Chondrocyte (in vitro differentiated cells): ENCODE measurements at regions not wholly inside any gene's neighbourhood (a gene's known extent, or its start where the extent isn't known, plus 50 kb on each side); places are given as distances from the start of the nearest gene placed in this dataset.
"Not testable (repeated sequence)": the region's sequence is repeated elsewhere in the genome, so short reads cannot be mapped to it uniquely, and the experiment has no call there.

Experiments used
- DNase-seq: peaks from one replicate; pipeline ENCODE4 v3.0.0; 2021; ENCODE audit warnings: mixed read lengths, low spot score
- H3K27ac Mint-ChIP-seq: one replicate; pipeline ENCODE4 v1.8.0; 2021; ENCODE audit warnings: mild to moderate bottlenecking, moderate library complexity, mixed read lengths; ENCODE audit not compliant: unreplicated experiment
- H3K27me3 Mint-ChIP-seq: 2 replicates; pipeline ENCODE4 v1.8.0; 2021; ENCODE audit warnings: low read depth, mixed read lengths
- H3K36me3 Mint-ChIP-seq: 2 replicates; pipeline ENCODE4 v1.8.0; 2021; ENCODE audit warnings: low read depth, mixed read lengths
- H3K4me1 Mint-ChIP-seq: 2 replicates; pipeline ENCODE4 v1.8.0; 2021; ENCODE audit warnings: low read depth, mild to moderate bottlenecking, mixed read lengths
- H3K4me3 Mint-ChIP-seq: one replicate; pipeline ENCODE4 v1.8.0; 2021; ENCODE audit warnings: mild to moderate bottlenecking, moderate library complexity, mixed read lengths; ENCODE audit not compliant: unreplicated experiment
- H3K9me3 Mint-ChIP-seq: 2 replicates; pipeline ENCODE4 v1.8.0; 2021; ENCODE audit warnings: low read depth, mixed read lengths
- TF ChIP-seq, protein P1 (sequence below): fragments of 200-600 bp; sonication (generic); IDR thresholded peaks from 2 replicates; pipeline ENCODE4 v1.5.0; 2021; ENCODE audit warnings: antibody characterized with exemption, mild to moderate bottlenecking, moderate library complexity

DNA sequence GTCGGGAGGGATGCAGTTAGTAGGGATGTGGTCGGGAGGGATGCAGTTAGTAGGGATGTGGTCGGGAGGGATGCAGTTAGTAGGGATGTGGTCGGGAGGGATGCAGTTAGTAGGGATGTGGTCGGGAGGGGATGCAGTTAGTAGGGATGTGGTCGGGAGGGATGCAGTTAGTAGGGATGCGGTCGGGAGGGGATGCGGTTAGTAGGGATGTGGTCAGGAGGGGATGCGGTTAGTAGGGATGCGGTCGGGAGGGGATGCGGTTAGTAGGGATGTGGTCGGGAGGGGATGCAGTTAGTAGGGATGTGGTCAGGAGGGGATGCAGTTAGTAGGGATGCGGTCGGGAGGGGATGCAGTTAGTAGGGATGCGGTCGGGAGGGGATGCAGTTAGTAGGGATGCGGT lies 96.2 kb downstream of the BDH1 start:
- H3K4me3 Mint-ChIP-seq, H3K27me3 Mint-ChIP-seq, H3K36me3 Mint-ChIP-seq, DNase-seq, H3K27ac Mint-ChIP-seq, H3K9me3 Mint-ChIP-seq: not testable (repeated sequence)
- peaks cover 29% of the 10 kb centered on the region for H3K4me1 Mint-ChIP-seq

DNA sequence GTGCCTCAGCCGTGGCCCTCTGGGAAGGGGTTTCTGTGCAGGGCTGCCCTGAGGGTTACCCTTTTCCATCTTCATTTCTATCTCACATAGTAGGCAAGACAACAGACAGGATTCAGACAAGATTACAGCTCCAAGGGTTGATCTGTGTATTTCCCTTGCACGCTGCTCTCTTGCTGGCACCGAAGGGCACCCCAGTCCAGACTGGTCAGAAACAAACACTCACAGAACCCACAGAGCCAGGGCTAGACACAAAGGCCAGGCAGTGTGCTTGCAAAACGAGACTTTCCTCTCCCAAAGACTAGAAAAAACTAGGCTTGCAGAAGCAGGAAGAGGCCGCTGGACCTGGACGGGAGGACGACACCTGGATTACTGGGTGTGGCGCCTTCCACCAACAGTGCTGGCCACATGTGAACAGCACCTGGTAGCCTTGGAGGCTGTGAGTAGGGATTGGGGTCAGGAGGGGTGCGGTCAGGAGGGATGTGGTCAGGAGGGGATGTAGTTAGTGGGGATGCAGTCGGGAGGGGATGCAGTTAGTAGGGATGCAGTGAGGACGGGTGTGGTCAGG lies 96.8 kb downstream of the BDH1 start:
- Mint-ChIP-seq H3K27ac (no peak overlapping the region), H3K4me1 (peaks cover 26% of the 10 kb centered on the region), H3K27me3 (no peaks in the 10 kb centered on the region), H3K9me3 (no peaks in the 10 kb centered on the region), H3K36me3 (no peaks in the 10 kb centered on the region), H3K4me3 (no peak overlapping the region)
- DNase-seq = no peak
- TF ChIP-seq, protein P1, sequence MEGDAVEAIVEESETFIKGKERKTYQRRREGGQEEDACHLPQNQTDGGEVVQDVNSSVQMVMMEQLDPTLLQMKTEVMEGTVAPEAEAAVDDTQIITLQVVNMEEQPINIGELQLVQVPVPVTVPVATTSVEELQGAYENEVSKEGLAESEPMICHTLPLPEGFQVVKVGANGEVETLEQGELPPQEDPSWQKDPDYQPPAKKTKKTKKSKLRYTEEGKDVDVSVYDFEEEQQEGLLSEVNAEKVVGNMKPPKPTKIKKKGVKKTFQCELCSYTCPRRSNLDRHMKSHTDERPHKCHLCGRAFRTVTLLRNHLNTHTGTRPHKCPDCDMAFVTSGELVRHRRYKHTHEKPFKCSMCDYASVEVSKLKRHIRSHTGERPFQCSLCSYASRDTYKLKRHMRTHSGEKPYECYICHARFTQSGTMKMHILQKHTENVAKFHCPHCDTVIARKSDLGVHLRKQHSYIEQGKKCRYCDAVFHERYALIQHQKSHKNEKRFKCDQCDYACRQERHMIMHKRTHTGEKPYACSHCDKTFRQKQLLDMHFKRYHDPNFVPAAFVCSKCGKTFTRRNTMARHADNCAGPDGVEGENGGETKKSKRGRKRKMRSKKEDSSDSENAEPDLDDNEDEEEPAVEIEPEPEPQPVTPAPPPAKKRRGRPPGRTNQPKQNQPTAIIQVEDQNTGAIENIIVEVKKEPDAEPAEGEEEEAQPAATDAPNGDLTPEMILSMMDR = no peak

DNA sequence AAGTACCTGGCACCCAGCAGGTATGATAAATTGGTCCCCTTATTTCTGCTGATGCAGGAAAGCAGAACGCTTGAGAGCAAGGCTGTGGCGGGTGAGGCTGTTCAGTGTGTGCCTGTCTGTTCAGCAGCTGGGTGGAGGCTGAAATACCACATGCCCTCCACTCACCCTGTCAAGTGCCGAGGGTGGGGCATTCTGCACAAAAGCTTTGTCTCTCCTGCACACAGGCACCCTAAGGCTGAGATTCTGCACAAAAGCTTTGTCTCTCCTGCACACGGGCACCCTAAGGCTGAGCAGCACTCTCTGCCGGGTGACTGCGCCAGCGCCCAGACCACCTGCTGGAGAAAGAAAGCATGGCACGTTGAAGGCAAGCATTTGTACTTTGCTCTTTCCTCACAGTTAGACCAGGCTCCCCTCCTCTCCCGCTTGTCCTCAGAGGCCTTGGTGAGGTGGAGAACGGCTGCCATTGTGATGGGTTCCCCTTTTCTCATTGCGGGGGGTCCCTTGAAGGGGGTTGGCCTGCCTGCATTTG lies 97.5 kb downstream of the BDH1 start:
- H3K36me3 Mint-ChIP-seq = no peaks in the 10 kb centered on the region
- TF ChIP-seq, protein P1 = peak; percentile 34
- H3K27ac Mint-ChIP-seq = no peak overlapping the region
- no peaks in the 10 kb centered on the region for H3K27me3 Mint-ChIP-seq
- H3K9me3 Mint-ChIP-seq = no peaks in the 10 kb centered on the region
- no peak overlapping the region for H3K4me3 Mint-ChIP-seq
- DNase-seq = no peak
- peaks cover 19% of the 10 kb centered on the region for H3K4me1 Mint-ChIP-seq

DNA sequence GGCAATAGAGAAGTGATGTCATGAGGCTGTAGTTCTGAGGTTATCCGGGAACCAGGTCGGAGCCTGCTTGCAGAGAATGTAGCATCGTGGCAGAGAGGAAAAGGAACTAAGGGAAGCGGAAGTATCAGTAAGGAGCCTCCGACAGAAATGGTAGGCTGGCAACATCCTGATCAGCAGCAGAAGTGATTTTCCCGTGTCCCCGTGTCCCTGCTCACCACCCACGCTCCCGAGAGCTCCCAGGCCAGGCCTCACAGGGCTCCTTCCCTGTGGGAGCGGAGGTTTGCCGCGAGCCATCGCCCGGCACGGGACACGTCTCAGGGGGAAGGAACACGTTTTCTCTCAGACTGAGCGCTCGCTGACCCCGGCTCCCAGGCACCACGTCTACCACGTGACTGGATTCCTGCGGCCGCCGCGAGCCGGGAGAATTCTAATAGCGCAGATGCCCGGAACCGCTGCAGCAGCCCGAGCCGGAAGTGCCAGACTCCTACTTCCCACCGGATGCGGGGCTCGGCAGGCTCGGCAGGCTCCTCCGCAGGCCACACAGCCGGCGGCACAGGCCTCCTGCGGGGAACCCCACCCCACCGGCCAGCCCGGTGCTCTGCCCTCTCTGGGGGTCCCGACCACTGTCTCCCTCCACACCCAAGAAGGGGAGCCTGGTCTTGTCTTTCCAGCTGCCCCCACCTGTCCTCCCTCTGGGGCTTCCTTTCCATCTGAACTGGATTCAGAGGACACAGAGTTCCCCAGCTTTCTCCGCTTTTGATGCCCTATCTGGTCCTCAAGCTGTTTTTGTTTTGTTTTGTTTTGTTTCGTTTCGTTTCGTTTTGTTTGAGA lies 99.3 kb downstream of the BDH1 start:
- H3K4me1 Mint-ChIP-seq = peaks cover 17% of the 10 kb centered on the region
- H3K4me3 Mint-ChIP-seq = peak overlapping the region; percentile 71
- H3K9me3 Mint-ChIP-seq = no peaks in the 10 kb centered on the region
- TF ChIP-seq, protein P1 = no peak
- H3K27ac Mint-ChIP-seq = peak overlapping the region; percentile 90
- H3K27me3 Mint-ChIP-seq = no peaks in the 10 kb centered on the region
- H3K36me3 Mint-ChIP-seq = no peaks in the 10 kb centered on the region
- DNase-seq = peak; percentile 95

DNA sequence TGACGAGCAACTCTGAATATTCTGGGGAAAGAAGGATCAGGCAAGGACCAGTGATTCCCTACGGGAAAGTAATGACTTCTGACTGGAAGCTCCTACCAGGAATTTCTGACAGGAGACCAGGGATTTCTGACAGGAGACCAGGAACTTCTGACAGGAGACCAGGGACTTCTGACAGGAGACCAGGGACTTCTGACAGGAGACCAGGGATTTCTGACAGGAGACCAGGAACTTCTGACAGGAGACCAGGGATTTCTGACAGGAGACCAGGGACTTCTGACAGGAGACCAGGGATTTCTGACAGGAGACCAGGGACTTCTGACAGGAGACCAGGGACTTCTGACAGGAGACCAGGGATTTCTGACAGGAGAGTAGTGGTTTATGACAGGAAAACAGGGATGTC lies 100.9 kb downstream of the BDH1 start:
- not testable (repeated sequence) for H3K4me3 Mint-ChIP-seq, H3K27me3 Mint-ChIP-seq, H3K27ac Mint-ChIP-seq, DNase-seq, H3K9me3 Mint-ChIP-seq, H3K36me3 Mint-ChIP-seq
- H3K4me1 Mint-ChIP-seq = peaks cover 17% of the 10 kb centered on the region

DNA sequence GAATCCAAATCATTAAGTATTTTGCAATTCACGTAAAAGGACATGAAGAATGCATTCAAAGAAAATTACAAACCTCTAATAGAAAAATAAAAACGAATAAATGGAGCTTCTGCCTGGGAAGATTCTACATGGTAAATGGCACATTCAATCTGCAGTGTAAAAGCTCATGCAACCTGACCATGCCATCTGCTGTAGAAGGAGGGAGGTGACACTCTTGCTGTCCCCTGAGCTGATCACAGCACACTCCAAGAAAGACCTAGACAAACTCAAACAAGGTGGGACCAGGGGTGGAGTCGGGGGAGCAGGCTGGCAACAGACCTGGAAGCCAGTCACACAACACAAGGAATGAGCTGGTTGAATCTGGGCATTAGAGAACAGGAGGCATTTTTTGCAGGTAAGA lies 101.8 kb downstream of the BDH1 start:
- Mint-ChIP-seq H3K36me3 (no peaks in the 10 kb centered on the region), H3K4me3 (no peak overlapping the region), H3K27me3 (no peaks in the 10 kb centered on the region), H3K9me3 (no peaks in the 10 kb centered on the region), H3K4me1 (peaks cover 17% of the 10 kb centered on the region), H3K27ac (no peak overlapping the region)
- TF ChIP-seq, protein P1 = peak; percentile 74
- DNase-seq = no peak
